LNCAP (cell line): ENCODE measurements at regions not wholly inside any gene's neighbourhood (a gene's known extent, or its start where the extent isn't known, plus 50 kb on each side); places are given as distances from the start of the nearest gene placed in this dataset.

ENCODE experiments used
- TF ChIP-seq, protein P1 (sequence below): fragments of 450-650 bp; IDR thresholded peaks from 2 replicates; pipeline ENCODE4 v1.5.1; 2017; ENCODE audit warnings: mild to moderate bottlenecking

DNA sequence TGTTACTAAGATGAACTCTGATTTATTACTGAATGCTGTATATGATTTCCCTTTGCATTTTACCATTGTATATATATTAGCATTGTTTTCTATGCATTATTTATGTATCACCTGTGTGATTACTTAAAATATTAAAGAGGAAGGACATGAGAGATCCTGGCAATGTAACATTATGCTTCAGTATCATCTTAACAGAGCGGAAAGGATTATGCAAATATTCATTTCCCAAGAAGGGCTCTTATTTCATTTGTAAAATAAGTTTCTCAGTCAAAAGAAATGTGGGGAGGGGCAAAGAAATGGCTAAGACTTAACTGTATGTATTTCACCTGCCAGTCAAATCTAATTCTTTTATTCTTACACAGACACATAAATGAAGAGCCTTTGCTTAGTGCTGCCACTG lies 654.2 kb upstream of the PKDCC start:
- TF ChIP-seq, protein P1, sequence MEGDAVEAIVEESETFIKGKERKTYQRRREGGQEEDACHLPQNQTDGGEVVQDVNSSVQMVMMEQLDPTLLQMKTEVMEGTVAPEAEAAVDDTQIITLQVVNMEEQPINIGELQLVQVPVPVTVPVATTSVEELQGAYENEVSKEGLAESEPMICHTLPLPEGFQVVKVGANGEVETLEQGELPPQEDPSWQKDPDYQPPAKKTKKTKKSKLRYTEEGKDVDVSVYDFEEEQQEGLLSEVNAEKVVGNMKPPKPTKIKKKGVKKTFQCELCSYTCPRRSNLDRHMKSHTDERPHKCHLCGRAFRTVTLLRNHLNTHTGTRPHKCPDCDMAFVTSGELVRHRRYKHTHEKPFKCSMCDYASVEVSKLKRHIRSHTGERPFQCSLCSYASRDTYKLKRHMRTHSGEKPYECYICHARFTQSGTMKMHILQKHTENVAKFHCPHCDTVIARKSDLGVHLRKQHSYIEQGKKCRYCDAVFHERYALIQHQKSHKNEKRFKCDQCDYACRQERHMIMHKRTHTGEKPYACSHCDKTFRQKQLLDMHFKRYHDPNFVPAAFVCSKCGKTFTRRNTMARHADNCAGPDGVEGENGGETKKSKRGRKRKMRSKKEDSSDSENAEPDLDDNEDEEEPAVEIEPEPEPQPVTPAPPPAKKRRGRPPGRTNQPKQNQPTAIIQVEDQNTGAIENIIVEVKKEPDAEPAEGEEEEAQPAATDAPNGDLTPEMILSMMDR: no peak

DNA sequence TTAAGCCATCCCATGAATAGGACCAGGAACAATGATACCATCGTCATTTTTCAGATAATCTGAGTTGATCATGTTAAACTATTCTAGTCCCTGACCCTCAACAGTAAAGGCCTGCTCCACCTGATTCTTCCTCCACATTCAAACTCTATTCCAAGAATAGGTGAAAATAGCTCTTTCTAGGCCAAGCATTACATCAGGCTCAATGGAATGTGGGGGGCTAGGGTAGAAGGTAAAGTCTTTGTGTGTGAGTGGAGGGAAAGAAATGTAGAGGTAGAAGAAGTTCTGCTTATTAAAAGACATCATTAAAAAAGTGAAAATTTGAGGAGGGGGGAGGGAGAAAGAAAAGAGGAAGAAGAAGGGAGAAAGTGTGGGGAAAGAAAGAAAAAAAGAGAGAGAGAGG lies 653.3 kb upstream of the PKDCC start:
- TF ChIP-seq, protein P1: no peak

DNA sequence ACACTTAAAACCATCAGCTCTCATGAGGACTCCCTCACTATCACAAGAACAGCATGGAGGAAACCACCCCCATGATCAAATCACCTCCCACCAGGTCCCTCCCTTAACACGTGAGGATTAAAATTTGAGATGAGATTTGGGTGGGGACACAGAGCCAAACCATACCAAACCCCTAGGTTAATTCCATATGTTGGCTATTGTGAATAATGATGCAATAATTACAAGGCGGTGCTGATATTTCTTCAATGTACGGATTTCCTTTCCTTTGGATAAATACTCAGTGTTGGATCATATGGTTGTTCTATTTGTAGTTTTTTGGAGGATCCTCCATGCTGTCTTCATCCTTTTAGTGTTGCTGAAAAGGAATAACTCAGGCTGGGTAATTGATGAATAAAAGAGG lies 652.1 kb upstream of the PKDCC start:
- TF ChIP-seq, protein P1: no peak

DNA sequence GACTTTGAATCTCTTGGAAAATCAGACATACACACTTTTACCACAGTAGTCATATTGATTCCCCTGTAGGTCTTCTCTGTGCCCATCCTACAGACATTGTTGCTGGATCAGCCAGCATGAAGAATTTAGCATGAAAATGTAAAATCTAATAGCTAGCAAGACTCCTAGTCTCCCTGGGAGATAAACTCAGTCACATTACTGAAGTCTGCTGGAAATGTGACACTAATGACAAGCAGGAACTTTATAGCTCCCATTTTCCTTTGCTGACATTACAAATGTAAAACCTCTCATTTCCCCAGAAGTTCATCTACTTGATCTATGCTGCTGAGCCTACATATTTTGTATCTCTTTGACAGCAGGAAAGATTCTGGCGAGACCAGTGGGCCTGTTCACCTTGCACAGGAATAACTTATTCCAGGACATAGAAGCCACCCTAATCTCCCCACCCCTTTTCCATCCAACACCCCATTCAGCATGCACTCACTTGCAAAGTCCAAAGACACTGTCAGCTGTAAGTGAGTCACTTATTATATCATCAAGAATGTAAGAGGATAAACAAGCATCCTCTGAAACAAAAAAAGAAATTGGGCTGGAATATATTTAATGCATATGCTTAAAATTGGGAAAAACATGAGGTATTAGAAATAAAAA lies 648.3 kb upstream of the PKDCC start:
- TF ChIP-seq, protein P1: no peak

DNA sequence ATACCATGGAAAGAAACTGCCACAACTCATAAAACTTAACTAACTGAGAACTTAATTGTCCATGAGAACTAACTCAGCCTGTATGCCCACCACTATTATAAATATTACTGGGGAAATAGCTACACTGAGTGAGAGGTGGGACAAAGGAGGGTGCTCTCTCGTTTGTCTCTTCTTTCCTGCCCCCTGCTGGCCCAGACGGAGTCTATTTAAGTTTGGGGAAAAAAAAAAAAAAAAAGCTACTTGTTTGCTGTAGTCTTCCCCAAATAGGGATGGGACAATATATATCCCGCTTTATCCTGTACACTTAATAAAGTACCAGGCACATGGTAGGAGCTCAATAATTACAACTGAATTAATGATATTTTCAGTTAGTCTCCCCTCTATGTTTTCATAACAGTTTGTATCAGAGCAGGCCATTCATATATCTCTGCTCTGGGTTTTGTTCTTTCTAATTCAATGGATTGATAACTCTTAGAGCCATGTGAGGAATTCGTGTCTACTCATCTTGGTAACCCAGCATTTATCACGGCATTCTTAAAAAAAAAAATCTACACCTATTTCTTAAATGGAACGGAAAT lies 647.6 kb upstream of the PKDCC start:
- TF ChIP-seq, protein P1: peak; percentile 32

DNA sequence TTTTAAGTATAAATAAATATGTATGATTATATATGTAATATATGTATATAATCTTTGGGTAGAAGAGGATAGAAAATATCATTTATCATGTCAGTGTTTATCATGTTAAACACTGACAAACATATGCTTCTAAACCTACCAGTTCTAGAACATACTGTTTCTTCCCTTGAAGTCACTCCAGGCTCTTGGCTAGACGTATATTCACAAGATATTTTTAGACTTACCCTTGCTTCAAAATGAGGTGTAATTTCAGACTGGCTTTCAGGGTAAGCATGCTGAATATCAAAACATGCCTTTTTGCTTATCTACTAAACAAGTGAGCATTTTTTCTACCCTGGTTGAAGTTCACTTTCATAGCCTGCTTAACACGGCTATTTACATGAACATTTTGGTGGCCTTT lies 642.4 kb upstream of the PKDCC start:
- TF ChIP-seq, protein P1: no peak

DNA sequence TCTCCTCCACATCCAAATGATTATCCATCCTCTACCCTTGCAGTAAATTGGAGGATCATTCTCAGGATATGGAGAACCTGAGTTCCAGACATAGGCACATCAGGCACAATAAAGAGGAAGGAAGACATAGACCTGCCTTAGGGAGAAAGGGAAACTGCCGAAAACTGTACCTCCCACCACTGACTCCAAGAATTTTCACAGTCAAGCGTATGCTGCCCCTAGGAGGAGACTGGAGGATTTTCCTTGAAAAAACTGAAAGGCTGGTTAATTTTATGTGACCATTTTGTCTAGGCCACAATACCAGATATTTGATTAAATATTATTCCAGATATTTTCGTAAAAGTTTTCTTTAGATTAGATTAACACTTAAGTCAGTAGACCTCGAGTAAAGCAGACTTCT lies 638.5 kb upstream of the PKDCC start:
- TF ChIP-seq, protein P1: no peak
